Endodermal cell (in vitro differentiated cells): ENCODE measurements at regions not wholly inside any gene's neighbourhood (a gene's known extent, or its start where the extent isn't known, plus 50 kb on each side); places are given as distances from the start of the nearest gene placed in this dataset.

Experiments
- DNase-seq: peaks from one replicate; pipeline ENCODE4 v3.0.0-alpha.2; 2017
- H3K27ac ChIP-seq: 2 replicates; pipeline ENCODE4 v1.5.1; 2013; ENCODE audit warnings: mild to moderate bottlenecking, low read depth, low read length, moderate library complexity
- H3K27me3 ChIP-seq: 2 replicates; pipeline ENCODE4 v1.6.1; 2013; ENCODE audit warnings: mild to moderate bottlenecking, low read length, moderate library complexity; ENCODE audit not compliant: insufficient read depth, control insufficient read depth, poor library complexity, severe bottlenecking
- H3K36me3 ChIP-seq: 2 replicates; pipeline ENCODE4 v1.7.0; 2013; ENCODE audit warnings: mild to moderate bottlenecking, low read length, moderate library complexity; ENCODE audit not compliant: control insufficient read depth, insufficient read depth
- H3K4me1 ChIP-seq: one replicate; pipeline ENCODE4 v1.7.0; 2013; ENCODE audit warnings: low read length; ENCODE audit not compliant: control insufficient read depth, insufficient read depth
- H3K4me3 ChIP-seq: 2 replicates; pipeline ENCODE4 v1.5.1; 2013; ENCODE audit warnings: mild to moderate bottlenecking, low read length, moderate library complexity
- H3K9ac ChIP-seq: 2 replicates; pipeline ENCODE4 v1.6.1; 2013; ENCODE audit warnings: mild to moderate bottlenecking, low read length, moderate library complexity; ENCODE audit not compliant: poor library complexity, severe bottlenecking; ENCODE audit errors: extremely low read depth
- H3K9me3 ChIP-seq: 2 replicates; pipeline ENCODE4 v1.6.1; 2013; ENCODE audit warnings: mild to moderate bottlenecking, low read length, moderate library complexity; ENCODE audit not compliant: control insufficient read depth
- H3K27ac Mint-ChIP-seq: 2 replicates; pipeline ENCODE4 v1.8.0; 2020; ENCODE audit warnings: mixed read lengths
- H3K27me3 Mint-ChIP-seq: 2 replicates; pipeline ENCODE4 v1.8.0; 2021; ENCODE audit warnings: mild to moderate bottlenecking, mixed read lengths; ENCODE audit not compliant: insufficient read depth
- H3K36me3 Mint-ChIP-seq: 2 replicates; pipeline ENCODE4 v1.8.0; 2020; ENCODE audit warnings: low read depth, mixed read lengths
- H3K4me1 Mint-ChIP-seq: 2 replicates; pipeline ENCODE4 v1.8.0; 2020; ENCODE audit warnings: mixed read lengths
- H3K4me3 Mint-ChIP-seq: 2 replicates; pipeline ENCODE4 v1.8.0; 2020; ENCODE audit warnings: mild to moderate bottlenecking, moderate library complexity, mixed read lengths
- H3K9me3 Mint-ChIP-seq: 2 replicates; pipeline ENCODE4 v1.8.0; 2020; ENCODE audit warnings: mild to moderate bottlenecking, mixed read lengths
- WGBS, 2 experiments: methylation state at CpG; one replicate each; pipeline versions ENCODE4 v1.1.5 to v1.1.7; 2013; ENCODE audit warnings: missing lambda C conversion rate in 2 of 2, mixed read lengths in 1 of 2; ENCODE audit not compliant: insufficient coverage in 1 of 2, insufficient read length in 1 of 2; 5-methylcytosine and 5-hydroxymethylcytosine counted together
- TF ChIP-seq, protein P1 (sequence below): fragments of 200-600 bp; sonication (generic); conservative IDR thresholded peaks from 2 replicates; pipeline ENCODE4 v1.5.0; 2021; ENCODE audit warnings: antibody characterized with exemption, mild to moderate bottlenecking

- no peaks in the 10 kb centered on the region for H3K4me1 ChIP-seq
- no peak overlapping the region for H3K27ac Mint-ChIP-seq
- H3K4me1 Mint-ChIP-seq: no peaks in the 10 kb centered on the region
- H3K9me3 Mint-ChIP-seq: no peaks in the 10 kb centered on the region
- DNase-seq: no peak
- H3K4me3 ChIP-seq: no peak overlapping the region
- no peaks in the 10 kb centered on the region for H3K27me3 ChIP-seq
- TF ChIP-seq, protein P1, sequence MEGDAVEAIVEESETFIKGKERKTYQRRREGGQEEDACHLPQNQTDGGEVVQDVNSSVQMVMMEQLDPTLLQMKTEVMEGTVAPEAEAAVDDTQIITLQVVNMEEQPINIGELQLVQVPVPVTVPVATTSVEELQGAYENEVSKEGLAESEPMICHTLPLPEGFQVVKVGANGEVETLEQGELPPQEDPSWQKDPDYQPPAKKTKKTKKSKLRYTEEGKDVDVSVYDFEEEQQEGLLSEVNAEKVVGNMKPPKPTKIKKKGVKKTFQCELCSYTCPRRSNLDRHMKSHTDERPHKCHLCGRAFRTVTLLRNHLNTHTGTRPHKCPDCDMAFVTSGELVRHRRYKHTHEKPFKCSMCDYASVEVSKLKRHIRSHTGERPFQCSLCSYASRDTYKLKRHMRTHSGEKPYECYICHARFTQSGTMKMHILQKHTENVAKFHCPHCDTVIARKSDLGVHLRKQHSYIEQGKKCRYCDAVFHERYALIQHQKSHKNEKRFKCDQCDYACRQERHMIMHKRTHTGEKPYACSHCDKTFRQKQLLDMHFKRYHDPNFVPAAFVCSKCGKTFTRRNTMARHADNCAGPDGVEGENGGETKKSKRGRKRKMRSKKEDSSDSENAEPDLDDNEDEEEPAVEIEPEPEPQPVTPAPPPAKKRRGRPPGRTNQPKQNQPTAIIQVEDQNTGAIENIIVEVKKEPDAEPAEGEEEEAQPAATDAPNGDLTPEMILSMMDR: no peak
- 83 to 86% methylated on average over 2 to 3 of the region's 3 CpGs for WGBS, 2 experiments
- no peaks in the 10 kb centered on the region for H3K36me3 Mint-ChIP-seq
- H3K27ac ChIP-seq: peak overlapping the region; percentile 4
- H3K9me3 ChIP-seq: no peaks in the 10 kb centered on the region
- no peak overlapping the region for H3K4me3 Mint-ChIP-seq
- H3K36me3 ChIP-seq: no peaks in the 10 kb centered on the region
- H3K9ac ChIP-seq: no peak overlapping the region
- H3K27me3 Mint-ChIP-seq: no peaks in the 10 kb centered on the region
Observed at GRCh38 chr9:79053598-79053997, 518.2 kb upstream of the TLE4 start.

- H3K36me3 ChIP-seq: no peaks in the 10 kb centered on the region
- DNase-seq: no peak
- 94 to 100% methylated on average over 5 of the region's 6 CpGs for WGBS, 2 experiments
- H3K27me3 ChIP-seq: no peaks in the 10 kb centered on the region
- no peaks in the 10 kb centered on the region for H3K9me3 ChIP-seq
- Mint-ChIP-seq H3K9me3 (no peaks in the 10 kb centered on the region), H3K4me3 (no peak overlapping the region), H3K4me1 (no peaks in the 10 kb centered on the region), H3K36me3 (no peaks in the 10 kb centered on the region), H3K27ac (no peak overlapping the region), H3K27me3 (no peaks in the 10 kb centered on the region)
- no peak overlapping the region for H3K4me3 ChIP-seq
- no peaks in the 10 kb centered on the region for H3K4me1 ChIP-seq
- H3K27ac ChIP-seq: no peak overlapping the region
- TF ChIP-seq, protein P1: no peak
- H3K9ac ChIP-seq: no peak overlapping the region
Observed at GRCh38 chr9:79054500-79054899, 517.3 kb upstream of the TLE4 start.

DNA sequence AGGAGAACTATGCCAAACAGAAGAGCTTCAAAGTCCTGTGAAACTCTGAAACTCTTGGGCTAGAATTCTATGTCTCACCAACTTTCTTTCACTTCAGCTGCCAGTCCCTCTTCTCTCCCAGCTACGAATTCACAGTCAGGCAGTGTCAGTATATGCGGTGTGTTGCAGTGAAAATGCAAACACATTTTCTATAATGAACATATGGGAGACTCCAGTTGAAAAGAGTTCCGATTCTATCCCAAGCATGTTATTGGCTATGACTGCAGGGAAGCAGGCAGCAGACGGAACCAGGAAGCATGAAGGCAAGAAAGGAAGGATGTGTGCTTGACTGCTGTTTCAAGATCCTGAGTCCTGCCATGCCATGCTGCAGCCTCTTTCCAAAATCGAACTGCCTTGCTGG is 515.7 kb upstream of the TLE4 start:
- Mint-ChIP-seq H3K4me3 (no peak overlapping the region), H3K27ac (no peak overlapping the region), H3K4me1 (no peaks in the 10 kb centered on the region), H3K36me3 (no peaks in the 10 kb centered on the region), H3K9me3 (no peaks in the 10 kb centered on the region), H3K27me3 (no peaks in the 10 kb centered on the region)
- Histone ChIP-seq H3K27me3 (no peaks in the 10 kb centered on the region), H3K36me3 (no peaks in the 10 kb centered on the region), H3K4me1 (no peaks in the 10 kb centered on the region), H3K9ac (no peak overlapping the region), H3K4me3 (no peak overlapping the region), H3K9me3 (peaks cover 7% of the 10 kb centered on the region), H3K27ac (no peak overlapping the region)
- TF ChIP-seq, protein P1: no peak
- DNase-seq: no peak
- WGBS, 2 experiments: 88 to 94% methylated on average over 1 to 5 of the region's 5 CpGs
